PC-9 (cell line): ENCODE measurements at regions not wholly inside any gene's neighbourhood (a gene's known extent, or its start where the extent isn't known, plus 50 kb on each side); places are given as distances from the start of the nearest gene placed in this dataset.

ENCODE experiments used
- CTCF ChIP-seq: fragments of 200-600 bp; sonication (generic); conservative IDR thresholded peaks from 2 replicates; pipeline ENCODE4 v1.6.1; 2017; ENCODE audit warnings: mixed run types, antibody characterized with exemption, mild to moderate bottlenecking, moderate library complexity
- EZH2 ChIP-seq: fragments of 200-600 bp; sonication (generic); IDR thresholded peaks from 2 replicates; pipeline ENCODE4 v1.8.0; 2017; ENCODE audit warnings: antibody characterized with exemption, low read depth

- TF ChIP-seq CTCF (no peak), EZH2 (no peak)
Observed at GRCh38 chr7:50860598-50860997, 77.9 kb upstream of the GRB10 start.
